HL-60 (cell line): ENCODE measurements at regions not wholly inside any gene's neighbourhood (a gene's known extent, or its start where the extent isn't known, plus 50 kb on each side); places are given as distances from the start of the nearest gene placed in this dataset.

ENCODE experiments used
- GABPA ChIP-seq: IDR thresholded peaks from 2 replicates; pipeline ENCODE4 v1.6.1; 2012; ENCODE audit warnings: low read depth
- POLR2AphosphoS5 ChIP-seq: IDR thresholded peaks from 2 replicates; pipeline ENCODE4 v1.6.1; 2012; ENCODE audit warnings: low read depth
- SPI1 ChIP-seq: IDR thresholded peaks from 2 replicates; pipeline ENCODE4 v1.6.1; 2012; ENCODE audit warnings: low read depth, mild to moderate bottlenecking, borderline replicate concordance
- TF ChIP-seq, protein P1 (sequence below): IDR thresholded peaks from one replicate; pipeline ENCODE4 v1.5.1; 2011; ENCODE audit warnings: low read length, control low read depth, inconsistent platforms; ENCODE audit not compliant: insufficient read depth
- TF ChIP-seq, protein P2 (sequence below): IDR thresholded peaks from 2 replicates; pipeline ENCODE4 v1.6.1; 2012; ENCODE audit warnings: low read depth; ENCODE audit not compliant: insufficient replicate concordance

DNA sequence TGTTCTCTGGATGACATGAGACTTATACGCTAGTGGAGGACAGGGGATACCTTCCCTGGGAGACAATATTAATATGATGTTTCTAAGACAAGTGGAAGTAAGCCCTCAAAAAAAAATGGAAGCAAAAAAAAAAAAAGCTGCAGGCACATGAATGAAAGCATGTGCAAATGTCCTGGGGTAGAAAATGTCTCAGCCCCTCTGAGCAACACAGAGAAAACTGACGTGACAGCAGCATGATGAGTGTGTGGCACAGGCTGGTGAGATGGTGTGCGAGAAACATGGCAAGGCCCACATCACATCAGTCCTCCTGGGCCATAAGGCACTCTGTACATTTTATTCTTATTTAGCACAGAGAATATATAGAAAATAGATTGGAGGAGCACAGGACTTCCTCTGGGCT lies 254.7 kb upstream of the PFKP start:
- TF ChIP-seq, protein P1, sequence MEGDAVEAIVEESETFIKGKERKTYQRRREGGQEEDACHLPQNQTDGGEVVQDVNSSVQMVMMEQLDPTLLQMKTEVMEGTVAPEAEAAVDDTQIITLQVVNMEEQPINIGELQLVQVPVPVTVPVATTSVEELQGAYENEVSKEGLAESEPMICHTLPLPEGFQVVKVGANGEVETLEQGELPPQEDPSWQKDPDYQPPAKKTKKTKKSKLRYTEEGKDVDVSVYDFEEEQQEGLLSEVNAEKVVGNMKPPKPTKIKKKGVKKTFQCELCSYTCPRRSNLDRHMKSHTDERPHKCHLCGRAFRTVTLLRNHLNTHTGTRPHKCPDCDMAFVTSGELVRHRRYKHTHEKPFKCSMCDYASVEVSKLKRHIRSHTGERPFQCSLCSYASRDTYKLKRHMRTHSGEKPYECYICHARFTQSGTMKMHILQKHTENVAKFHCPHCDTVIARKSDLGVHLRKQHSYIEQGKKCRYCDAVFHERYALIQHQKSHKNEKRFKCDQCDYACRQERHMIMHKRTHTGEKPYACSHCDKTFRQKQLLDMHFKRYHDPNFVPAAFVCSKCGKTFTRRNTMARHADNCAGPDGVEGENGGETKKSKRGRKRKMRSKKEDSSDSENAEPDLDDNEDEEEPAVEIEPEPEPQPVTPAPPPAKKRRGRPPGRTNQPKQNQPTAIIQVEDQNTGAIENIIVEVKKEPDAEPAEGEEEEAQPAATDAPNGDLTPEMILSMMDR = no peak
- TF ChIP-seq POLR2AphosphoS5 (no peak), SPI1 (no peak), GABPA (no peak)
- TF ChIP-seq, protein P2, sequence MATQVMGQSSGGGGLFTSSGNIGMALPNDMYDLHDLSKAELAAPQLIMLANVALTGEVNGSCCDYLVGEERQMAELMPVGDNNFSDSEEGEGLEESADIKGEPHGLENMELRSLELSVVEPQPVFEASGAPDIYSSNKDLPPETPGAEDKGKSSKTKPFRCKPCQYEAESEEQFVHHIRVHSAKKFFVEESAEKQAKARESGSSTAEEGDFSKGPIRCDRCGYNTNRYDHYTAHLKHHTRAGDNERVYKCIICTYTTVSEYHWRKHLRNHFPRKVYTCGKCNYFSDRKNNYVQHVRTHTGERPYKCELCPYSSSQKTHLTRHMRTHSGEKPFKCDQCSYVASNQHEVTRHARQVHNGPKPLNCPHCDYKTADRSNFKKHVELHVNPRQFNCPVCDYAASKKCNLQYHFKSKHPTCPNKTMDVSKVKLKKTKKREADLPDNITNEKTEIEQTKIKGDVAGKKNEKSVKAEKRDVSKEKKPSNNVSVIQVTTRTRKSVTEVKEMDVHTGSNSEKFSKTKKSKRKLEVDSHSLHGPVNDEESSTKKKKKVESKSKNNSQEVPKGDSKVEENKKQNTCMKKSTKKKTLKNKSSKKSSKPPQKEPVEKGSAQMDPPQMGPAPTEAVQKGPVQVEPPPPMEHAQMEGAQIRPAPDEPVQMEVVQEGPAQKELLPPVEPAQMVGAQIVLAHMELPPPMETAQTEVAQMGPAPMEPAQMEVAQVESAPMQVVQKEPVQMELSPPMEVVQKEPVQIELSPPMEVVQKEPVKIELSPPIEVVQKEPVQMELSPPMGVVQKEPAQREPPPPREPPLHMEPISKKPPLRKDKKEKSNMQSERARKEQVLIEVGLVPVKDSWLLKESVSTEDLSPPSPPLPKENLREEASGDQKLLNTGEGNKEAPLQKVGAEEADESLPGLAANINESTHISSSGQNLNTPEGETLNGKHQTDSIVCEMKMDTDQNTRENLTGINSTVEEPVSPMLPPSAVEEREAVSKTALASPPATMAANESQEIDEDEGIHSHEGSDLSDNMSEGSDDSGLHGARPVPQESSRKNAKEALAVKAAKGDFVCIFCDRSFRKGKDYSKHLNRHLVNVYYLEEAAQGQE = no peak
